ENCODE measurements at regions not wholly inside any gene's neighbourhood (a gene's known extent, or its start where the extent isn't known, plus 50 kb on each side); places are given as distances from the start of the nearest gene placed in this dataset.

DNA sequence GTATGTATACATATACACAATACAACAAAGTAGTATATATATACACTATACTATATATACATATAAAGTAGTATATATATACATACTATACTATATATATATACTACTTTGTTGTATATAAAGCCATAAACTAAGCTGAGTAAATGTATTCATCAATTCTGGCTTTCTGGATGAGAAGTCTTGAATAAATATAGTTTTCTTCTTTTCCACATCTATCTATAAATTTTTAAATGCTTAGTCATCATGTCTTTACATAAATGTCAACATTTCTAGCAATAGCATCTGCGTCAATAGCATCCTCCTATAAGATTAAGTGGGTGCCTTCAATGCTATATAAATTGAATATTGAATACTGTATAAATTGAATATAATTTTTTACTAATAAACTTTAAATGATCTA lies 63.1 kb upstream of the COX7C start:
- TF ChIP-seq POLR2A (IDR thresholded peaks at IDR 0.05) (no peak), POLR2AphosphoS5 (IDR thresholded peaks at IDR 0.05) (no peak)
- TF ChIP-seq, protein P1, sequence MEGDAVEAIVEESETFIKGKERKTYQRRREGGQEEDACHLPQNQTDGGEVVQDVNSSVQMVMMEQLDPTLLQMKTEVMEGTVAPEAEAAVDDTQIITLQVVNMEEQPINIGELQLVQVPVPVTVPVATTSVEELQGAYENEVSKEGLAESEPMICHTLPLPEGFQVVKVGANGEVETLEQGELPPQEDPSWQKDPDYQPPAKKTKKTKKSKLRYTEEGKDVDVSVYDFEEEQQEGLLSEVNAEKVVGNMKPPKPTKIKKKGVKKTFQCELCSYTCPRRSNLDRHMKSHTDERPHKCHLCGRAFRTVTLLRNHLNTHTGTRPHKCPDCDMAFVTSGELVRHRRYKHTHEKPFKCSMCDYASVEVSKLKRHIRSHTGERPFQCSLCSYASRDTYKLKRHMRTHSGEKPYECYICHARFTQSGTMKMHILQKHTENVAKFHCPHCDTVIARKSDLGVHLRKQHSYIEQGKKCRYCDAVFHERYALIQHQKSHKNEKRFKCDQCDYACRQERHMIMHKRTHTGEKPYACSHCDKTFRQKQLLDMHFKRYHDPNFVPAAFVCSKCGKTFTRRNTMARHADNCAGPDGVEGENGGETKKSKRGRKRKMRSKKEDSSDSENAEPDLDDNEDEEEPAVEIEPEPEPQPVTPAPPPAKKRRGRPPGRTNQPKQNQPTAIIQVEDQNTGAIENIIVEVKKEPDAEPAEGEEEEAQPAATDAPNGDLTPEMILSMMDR (IDR thresholded peaks at IDR 0.05), result no peak

Measured in transverse colon (tissue), 4 donors.